SK-N-SH (cell line): ENCODE measurements at regions not wholly inside any gene's neighbourhood (a gene's known extent, or its start where the extent isn't known, plus 50 kb on each side); places are given as distances from the start of the nearest gene placed in this dataset.

Experiments
- CTCF ChIA-PET: fragments of 300-600, 350-600 bp; formaldehyde crosslinking; extraction: SDS; loops from one replicate; lab custom pipeline; 2021; lab: Yijun Ruan, JAX
- POLR2A ChIA-PET: fragments of 350-600 bp; sonication (Branson Sonifier 250); formaldehyde crosslinking; extraction: SDS; loops from one replicate; lab custom pipeline; 2020; ENCODE audit warnings: antibody characterized with exemption, inconsistent platforms; lab: Yijun Ruan, JAX
- DNase-seq: peaks from one replicate; pipeline ENCODE4 v3.0.0; 2012
- H2AFZ ChIP-seq: fragments of 200-600 bp; sonication (generic); 2 replicates; pipeline ENCODE4 v1.8.1; 2016; ENCODE audit warnings: antibody characterized with exemption, mild to moderate bottlenecking, low read depth
- H3F3A ChIP-seq: fragments of 200-600 bp; sonication (generic); replicated peaks from 2 replicates; pipeline ENCODE3; 2016; ENCODE audit warnings: antibody characterized with exemption, mild to moderate bottlenecking; ENCODE audit not compliant: insufficient read depth
- H3K27ac ChIP-seq, 2 experiments: fragments of 200-500 bp in 1 of 2; fragments of 200-600 bp in 1 of 2; sonication (Bioruptor generic) in 1 of 2; sonication (generic), shearing (Covaris generic) in 1 of 2; 2 replicates each; pipeline versions ENCODE4 v1.5.1 to v1.6.1; 2014 to 2016; ENCODE audit warnings: low read depth in 2 of 2, inconsistent platforms in 1 of 2, low read length in 1 of 2, mild to moderate bottlenecking in 1 of 2, mixed read lengths in 1 of 2
- H3K27me3 ChIP-seq: fragments of 200-600 bp; sonication (generic), shearing (Covaris generic); 2 replicates; pipeline ENCODE4 v1.6.1; 2016; ENCODE audit warnings: mixed run types; ENCODE audit not compliant: insufficient read depth
- H3K36me3 ChIP-seq, 2 experiments: fragments of 200-500 bp in 1 of 2; fragments of 200-600 bp in 1 of 2; sonication (Bioruptor generic) in 1 of 2; sonication (generic) in 1 of 2; replicated peaks in 1 of 2; 2 replicates each; pipeline versions ENCODE3 to v1.5.1; 2014 to 2016; ENCODE audit warnings: low read length in 1 of 2, mild to moderate bottlenecking in 1 of 2; ENCODE audit not compliant: insufficient read depth in 2 of 2, control insufficient read depth in 1 of 2
- H3K4me1 ChIP-seq, 2 experiments: fragments of 200-500 bp in 1 of 2; fragments of 200-600 bp in 1 of 2; sonication (Bioruptor generic) in 1 of 2; sonication (generic), shearing (Covaris generic) in 1 of 2; 2 replicates each; pipeline versions ENCODE4 v1.5.1 to v1.6.1; 2014 to 2016; ENCODE audit warnings: low read depth in 1 of 2, low read length in 1 of 2, mixed run types in 1 of 2; ENCODE audit not compliant: insufficient read depth in 2 of 2, control insufficient read depth in 1 of 2
- H3K4me2 ChIP-seq: fragments of 200-600 bp; sonication (generic), shearing (Covaris generic); 2 replicates; pipeline ENCODE4 v1.6.1; 2017; ENCODE audit warnings: mixed run types
- H3K4me3 ChIP-seq, 2 experiments: fragments of 200-500 bp in 1 of 2; fragments of 200-600 bp in 1 of 2; sonication (Bioruptor generic) in 1 of 2; sonication (generic), shearing (Covaris generic) in 1 of 2; 2 replicates each; pipeline versions ENCODE4 v1.5.1 to v1.8.1; 2014 to 2016; ENCODE audit warnings: low read depth in 2 of 2, inconsistent platforms in 1 of 2, low read length in 1 of 2, mild to moderate bottlenecking in 1 of 2, mixed read lengths in 1 of 2, moderate library complexity in 1 of 2
- H3K79me2 ChIP-seq: fragments of 200-600 bp; sonication (generic); 2 replicates; pipeline ENCODE4 v1.8.1; 2017; ENCODE audit warnings: mild to moderate bottlenecking; ENCODE audit not compliant: insufficient read depth
- H3K9ac ChIP-seq: fragments of 200-600 bp; sonication (generic); 2 replicates; pipeline ENCODE4 v1.6.1; 2017; ENCODE audit warnings: mixed run types
- H3K9me2 ChIP-seq: fragments of 200-600 bp; sonication (generic); 2 replicates; pipeline ENCODE4 v1.6.1; 2017; ENCODE audit warnings: mixed run types
- H3K9me3 ChIP-seq: fragments of 200-600 bp; sonication (generic); 2 replicates; pipeline ENCODE4 v1.6.1; 2017; ENCODE audit warnings: mixed run types, mild to moderate bottlenecking, moderate library complexity
- H4K20me1 ChIP-seq: fragments of 200-600 bp; sonication (generic); 2 replicates; pipeline ENCODE4 v1.6.1; 2017; ENCODE audit warnings: mild to moderate bottlenecking, mixed run types; ENCODE audit not compliant: insufficient read depth
- CTCF ChIP-seq: fragments of 200-600 bp; sonication (generic); IDR thresholded peaks from 2 replicates; pipeline ENCODE4 v1.6.1; 2017; ENCODE audit warnings: antibody characterized with exemption, mild to moderate bottlenecking, moderate library complexity
- EP300 ChIP-seq, 2 experiments: IDR thresholded peaks; 2 replicates each; pipeline versions ENCODE4 v1.4.0 to v1.6.1; 2012; ENCODE audit warnings: borderline replicate concordance in 1 of 2, low read depth in 1 of 2, low read length in 1 of 2
- IRF3 ChIP-seq: fragments of 150-350 bp; IDR thresholded peaks from 2 replicates; pipeline ENCODE4 v1.6.1; 2016; ENCODE audit warnings: mild to moderate bottlenecking, low read depth, low read length
- RAD21 ChIP-seq: IDR thresholded peaks from 2 replicates; pipeline ENCODE4 v1.6.1; 2012; ENCODE audit warnings: mild to moderate bottlenecking, low read length
- SIN3A ChIP-seq: IDR thresholded peaks from 2 replicates; pipeline ENCODE4 v1.6.1; 2012; ENCODE audit warnings: low read depth, mild to moderate bottlenecking, low read length, moderate library complexity, borderline replicate concordance
- SMC3 ChIP-seq: IDR thresholded peaks from 2 replicates; pipeline ENCODE4 v1.6.1; 2012; ENCODE audit warnings: low read depth, low read length, improper control_type of control experiment
- TCF12 ChIP-seq: IDR thresholded peaks from 2 replicates; pipeline ENCODE4 v1.4.0; 2012
- WGBS: methylation state at CpG from one replicate; pipeline ENCODE4 v1.1.6; 2017; ENCODE audit warnings: low lambda C conversion rate; 5-methylcytosine and 5-hydroxymethylcytosine counted together
- TF ChIP-seq, protein P1 (sequence below): IDR thresholded peaks from 2 replicates; pipeline ENCODE4 v1.4.0; 2012; ENCODE audit warnings: low read depth

GRCh38 chr1:18574754-18575153, 55.9 kb upstream of the PAX7 start:
- Histone ChIP-seq H2AFZ (no peak overlapping the region), H3K4me3 (no peak overlapping the region), H3F3A (no peaks in the 10 kb centered on the region), H3K9ac (no peak overlapping the region), H3K79me2 (no peaks in the 10 kb centered on the region), H3K4me1 (peaks cover 0 to 4% of the 10 kb centered on the region in 2 experiments; a peak in 1 of 4 replicates), H3K9me3 (no peaks in the 10 kb centered on the region), H4K20me1 (no peaks in the 10 kb centered on the region), H3K36me3 (no peaks in the 10 kb centered on the region), H3K4me2 (no peak overlapping the region), H3K27me3 (no peaks in the 10 kb centered on the region), H3K9me2 (no peaks in the 10 kb centered on the region), H3K27ac (no peak overlapping the region)
- 31% methylated on average over 5 of the region's 5 CpGs for WGBS
- CTCF ChIA-PET: interaction anchor here (0.8 to 4.4 kb wide), 35 partner anchors 9 to 1072 kb away, joined by 3 to 83 read pairs (median 5); no protein-coding TSS in a partner anchor
- POLR2A ChIA-PET: interaction anchor here (1.2 kb wide), 1 partner anchor 651 kb away, joined by 3 read pairs; no protein-coding TSS in a partner anchor
- DNase-seq: no peak
- TF ChIP-seq, protein P1, sequence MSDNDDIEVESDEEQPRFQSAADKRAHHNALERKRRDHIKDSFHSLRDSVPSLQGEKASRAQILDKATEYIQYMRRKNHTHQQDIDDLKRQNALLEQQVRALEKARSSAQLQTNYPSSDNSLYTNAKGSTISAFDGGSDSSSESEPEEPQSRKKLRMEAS: no peak
- TF ChIP-seq IRF3: no peak

DNA sequence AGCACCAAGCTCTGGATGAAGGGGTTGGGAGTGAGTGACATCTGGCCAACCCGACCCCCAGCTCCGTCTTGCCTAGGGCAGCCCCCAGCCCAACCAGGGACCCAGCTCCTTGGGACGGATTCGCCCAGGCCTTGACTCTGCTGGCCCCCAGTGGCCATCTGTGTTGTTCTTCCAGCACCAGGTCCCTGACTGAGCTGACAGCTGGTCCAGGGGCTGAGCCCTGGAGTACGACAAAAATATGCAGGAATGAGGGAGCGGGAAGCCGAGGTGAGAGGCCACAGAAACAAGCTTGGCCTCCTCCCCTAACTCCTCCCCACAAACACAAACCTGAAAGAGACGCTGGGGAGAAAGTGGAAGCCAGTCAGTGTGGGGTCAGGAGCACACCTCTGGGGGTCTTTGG, 55.0 kb upstream of the PAX7 start:
- H3K9me3 ChIP-seq: no peaks in the 10 kb centered on the region
- TF ChIP-seq SMC3 (peak; percentile 32; the same call in 1 of the 2 replicates), SIN3A (no peak), RAD21 (peak; percentile 78), TCF12 (no peak), EP300 (IDR thresholded peaks at IDR 0.05; ENCODE audit: borderline replicate concordance in 1 of 2, low read depth in 1 of 2, low read length in 1 of 2) (no peak), CTCF (peak; percentile 66)
- H3K9me2 ChIP-seq: no peaks in the 10 kb centered on the region
- no peaks in the 10 kb centered on the region for H3K27me3 ChIP-seq
- no peak overlapping the region for H3K27ac ChIP-seq
- no peaks in the 10 kb centered on the region for H3K4me1 ChIP-seq
- no peaks in the 10 kb centered on the region for H3K79me2 ChIP-seq
- no peaks in the 10 kb centered on the region for H3K36me3 ChIP-seq
- POLR2A ChIA-PET: no interaction called here
- H3K4me3 ChIP-seq: no peak overlapping the region; a peak in 1 of 4 replicates
- WGBS: 5% methylated on average over 8 of the region's 8 CpGs
- H2AFZ ChIP-seq: no peak overlapping the region
- CTCF ChIA-PET: interaction anchor here (0.6 to 4.4 kb wide), 78 partner anchors 8 to 1073 kb away, joined by 3 to 83 read pairs (median 3); no protein-coding TSS in a partner anchor
- peak; percentile 80 for DNase-seq
- no peaks in the 10 kb centered on the region for H3F3A ChIP-seq
- no peak overlapping the region for H3K9ac ChIP-seq
- H3K4me2 ChIP-seq: no peak overlapping the region
- H4K20me1 ChIP-seq: no peaks in the 10 kb centered on the region
